ENCODE measurements at regions not wholly inside any gene's neighbourhood (a gene's known extent, or its start where the extent isn't known, plus 50 kb on each side); places are given as distances from the start of the nearest gene placed in this dataset.

- no peak for TF ChIP-seq POLR2A (IDR thresholded peaks at IDR 0.05)
- no peak for TF ChIP-seq CTCF (IDR thresholded peaks at IDR 0.05)
These were observed 136.5 kb upstream of the PDE10A start for GRCh38 chr6:165799391-165800153.
